WTC11 (cell line): ENCODE measurements at regions not wholly inside any gene's neighbourhood (a gene's known extent, or its start where the extent isn't known, plus 50 kb on each side); places are given as distances from the start of the nearest gene placed in this dataset.

Source experiments
- CTCF ChIP-seq: fragments of 200-600 bp; IDR thresholded peaks from 2 replicates; pipeline ENCODE4 v1.8.0; 2022; ENCODE audit warnings: antibody characterized with exemption
- ELF4 ChIP-seq: sonication (generic); formaldehyde crosslinking; IDR thresholded peaks from 2 replicates; pipeline ENCODE4 v1.8.1; 2022; ENCODE audit warnings: low read depth, mild to moderate bottlenecking, moderate library complexity, missing genetic modification reagents
- FOXJ3 ChIP-seq: sonication (generic); formaldehyde crosslinking; IDR thresholded peaks from 2 replicates; pipeline ENCODE4 v1.9.0; 2021; ENCODE audit warnings: missing genetic modification reagents, mild to moderate bottlenecking, borderline replicate concordance
- PRRX2 ChIP-seq: fragments of 250-450 bp; sonication (Bioruptor Pico); IDR thresholded peaks from 2 replicates; pipeline ENCODE4 v1.8.0; 2021; ENCODE audit warnings: mild to moderate bottlenecking
- ZNF121 ChIP-seq: sonication (generic); formaldehyde crosslinking; IDR thresholded peaks from 2 replicates; pipeline ENCODE4 v1.8.0; 2023; ENCODE audit warnings: missing genetic modification reagents

GRCh38 chr2:136211701-136212100 lies 93.8 kb upstream of the CXCR4 start:
- TF ChIP-seq PRRX2 (CRISPR knock-in tag) (no peak), CTCF (no peak), ZNF121 (CRISPR knock-in tag) (no peak), ELF4 (CRISPR knock-in tag) (no peak), FOXJ3 (CRISPR knock-in tag) (no peak)
